K562 (cell line): ENCODE measurements at regions not wholly inside any gene's neighbourhood (a gene's known extent, or its start where the extent isn't known, plus 50 kb on each side); places are given as distances from the start of the nearest gene placed in this dataset.
"Not testable (repeated sequence)": the region's sequence is repeated elsewhere in the genome, so short reads cannot be mapped to it uniquely, and the experiment has no call there.

Experiments
- ARNT ChIP-seq, 2 experiments: fragments of 450-650 bp; IDR thresholded peaks; 2 replicates each; pipeline ENCODE4 v1.6.1; 2016; ENCODE audit warnings: mild to moderate bottlenecking in 1 of 2
- BRD9 ChIP-seq: fragments of 450-650 bp; IDR thresholded peaks from 2 replicates; pipeline ENCODE4 v1.6.1; 2018; ENCODE audit warnings: low read depth; ENCODE audit not compliant: partially characterized antibody
- CBX2 ChIP-seq: fragments of 200-600 bp; sonication (generic); IDR thresholded peaks from one replicate; pipeline ENCODE4 v1.6.1; 2012; ENCODE audit warnings: mild to moderate bottlenecking, low read length, inconsistent platforms; ENCODE audit not compliant: insufficient read depth, poor library complexity, severe bottlenecking
- EP300 ChIP-seq: IDR thresholded peaks from 2 replicates; pipeline ENCODE4 v1.6.1; 2012; ENCODE audit warnings: low read length, improper control_type of control experiment
- FOXA1 ChIP-seq: fragments of 450-650 bp; IDR thresholded peaks from 2 replicates; pipeline ENCODE4 v1.6.1; 2016; ENCODE audit warnings: mild to moderate bottlenecking, borderline replicate concordance
- HDAC2 ChIP-seq: fragments of 450-650 bp; IDR thresholded peaks from 2 replicates; pipeline ENCODE4 v1.6.1; 2016; ENCODE audit warnings: mild to moderate bottlenecking
- MAFG ChIP-seq: fragments of 450-650 bp; conservative IDR thresholded peaks from 2 replicates; pipeline ENCODE4 v1.6.1; 2016; ENCODE audit warnings: missing genetic modification characterization, missing compliant biosample characterization
- NR2C2 ChIP-seq, 2 experiments: fragments of 200-800 bp in 1 of 2; sonication (Bioruptor generic) in 1 of 2; sonication (generic) in 1 of 2; formaldehyde crosslinking in 1 of 2; IDR thresholded peaks; 2 replicates each; pipeline versions ENCODE4 v1.6.1 to v1.8.0; 2016 to 2022; ENCODE audit warnings: mild to moderate bottlenecking in 1 of 2, missing compliant biosample characterization in 1 of 2, missing genetic modification characterization in 1 of 2, missing genetic modification reagents in 1 of 2
- POLR2AphosphoS5 ChIP-seq: IDR thresholded peaks from 2 replicates; pipeline ENCODE4 v1.6.1; 2011; ENCODE audit warnings: mild to moderate bottlenecking, low read depth, low read length, moderate library complexity; ENCODE audit not compliant: control insufficient read depth, insufficient read depth
- RAD21 ChIP-seq, 2 experiments: fragments of 250-450 bp in 1 of 2; fragments of 450-650 bp in 1 of 2; sonication (Bioruptor Pico) in 1 of 2; formaldehyde crosslinking in 1 of 2; IDR thresholded peaks in 1 of 2; conservative IDR thresholded peaks in 1 of 2; 2 replicates each; pipeline versions ENCODE4 v1.4.0 to v1.8.0; 2020 to 2022; ENCODE audit warnings: mild to moderate bottlenecking in 2 of 2, moderate library complexity in 1 of 2
- ZBTB1 ChIP-seq: sonication (generic); formaldehyde crosslinking; IDR thresholded peaks from 2 replicates; pipeline ENCODE4 v1.8.1; 2023; ENCODE audit warnings: missing genetic modification reagents, low read depth, mild to moderate bottlenecking, borderline replicate concordance
- ZBTB26 ChIP-seq: fragments of 450-650 bp; formaldehyde crosslinking; IDR thresholded peaks from 2 replicates; pipeline ENCODE4 v1.4.0; 2022; ENCODE audit warnings: missing genetic modification characterization
- ZBTB8A ChIP-seq: fragments of 450-650 bp; IDR thresholded peaks from 2 replicates; pipeline ENCODE4 v1.6.1; 2018; ENCODE audit warnings: mild to moderate bottlenecking, moderate library complexity; ENCODE audit not compliant: partially characterized antibody
- TF ChIP-seq, protein P1 (sequence below): sonication (generic); formaldehyde crosslinking; IDR thresholded peaks from 2 replicates; pipeline ENCODE4 v1.8.1; 2023; ENCODE audit warnings: mild to moderate bottlenecking, missing genetic modification reagents, moderate library complexity

GRCh38 chr1:161453950-161454864 lies 51.0 kb upstream of the FCGR2A start:
- TF ChIP-seq ARNT (IDR thresholded peaks at IDR 0.05); RAD21 (CRISPR knock-in tag; conservative IDR thresholded peaks at IDR 0.05 in 1 of 2, IDR thresholded peaks at IDR 0.05 in 1 of 2); NR2C2 (CRISPR knock-in tag; IDR thresholded peaks at IDR 0.05); NR2C2 (tag; IDR thresholded peaks at IDR 0.05); POLR2AphosphoS5; HDAC2; ZBTB8A; MAFG; CBX2; ZBTB1 (CRISPR knock-in tag); BRD9; ZBTB26 (CRISPR knock-in tag); FOXA1; EP300: not testable (repeated sequence)
- TF ChIP-seq, protein P1, sequence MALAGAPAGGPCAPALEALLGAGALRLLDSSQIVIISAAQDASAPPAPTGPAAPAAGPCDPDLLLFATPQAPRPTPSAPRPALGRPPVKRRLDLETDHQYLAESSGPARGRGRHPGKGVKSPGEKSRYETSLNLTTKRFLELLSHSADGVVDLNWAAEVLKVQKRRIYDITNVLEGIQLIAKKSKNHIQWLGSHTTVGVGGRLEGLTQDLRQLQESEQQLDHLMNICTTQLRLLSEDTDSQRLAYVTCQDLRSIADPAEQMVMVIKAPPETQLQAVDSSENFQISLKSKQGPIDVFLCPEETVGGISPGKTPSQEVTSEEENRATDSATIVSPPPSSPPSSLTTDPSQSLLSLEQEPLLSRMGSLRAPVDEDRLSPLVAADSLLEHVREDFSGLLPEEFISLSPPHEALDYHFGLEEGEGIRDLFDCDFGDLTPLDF (CRISPR knock-in tag): not testable (repeated sequence)
